Panc1 (cell line): ENCODE measurements at regions not wholly inside any gene's neighbourhood (a gene's known extent, or its start where the extent isn't known, plus 50 kb on each side); places are given as distances from the start of the nearest gene placed in this dataset.

ENCODE experiments used
- ATAC-seq: fragments of 200-7000 bp; cut with Tn5 transposase; 2 replicates; pipeline ENCODE4 v1.9.1; 2020; ENCODE audit warnings: mild to moderate bottlenecking, moderate library complexity
- BruUV-seq: library from RNA; stranded (reverse); fragments of 400-500 nt; replicated peaks from 2 replicates; lab custom pipeline; 2021; lab: Mats Ljungman, UMichigan
- CTCF ChIA-PET: fragments of 300-600 bp; sonication (Branson Sonifier 250); formaldehyde crosslinking; loops from one replicate; lab custom pipeline; 2022; ENCODE audit warnings: antibody characterized with exemption; lab: Charles Lee
- POLR2A ChIA-PET: fragments of 300-600 bp; sonication (Branson Sonifier 250); formaldehyde crosslinking; loops from one replicate; lab custom pipeline; 2022; ENCODE audit warnings: antibody characterized with exemption; lab: Charles Lee
- DNase-seq: peaks from one replicate; pipeline ENCODE4 v3.0.0-alpha.2; 2010; ENCODE audit warnings: low read depth, low spot score
- H3K27ac ChIP-seq: 2 replicates; pipeline ENCODE4 v1.5.1; 2011; ENCODE audit warnings: mild to moderate bottlenecking, low read length, inconsistent platforms
- H3K27me3 ChIP-seq: fragments of 200-500 bp; sonication (Bioruptor generic); 2 replicates; pipeline ENCODE4 v1.6.0; 2014; ENCODE audit warnings: low read length, inconsistent platforms; ENCODE audit not compliant: control insufficient read depth, insufficient read depth
- H3K36me3 ChIP-seq: fragments of 200-500 bp; sonication (Bioruptor generic); 2 replicates; pipeline ENCODE4 v1.5.1; 2014; ENCODE audit warnings: inconsistent platforms, mild to moderate bottlenecking, low read length, moderate library complexity; ENCODE audit not compliant: control insufficient read depth, insufficient read depth
- H3K4me1 ChIP-seq: 2 replicates; pipeline ENCODE4 v1.5.1; 2011; ENCODE audit warnings: inconsistent platforms, mild to moderate bottlenecking, low read length, moderate library complexity; ENCODE audit not compliant: control insufficient read depth, insufficient read depth
- H3K4me3 ChIP-seq, 2 experiments: 2 replicates each; pipeline ENCODE4 v1.5.1; 2011 to 2012; ENCODE audit warnings: low read depth in 2 of 2, low read length in 2 of 2, mild to moderate bottlenecking in 2 of 2, inconsistent platforms in 1 of 2, moderate library complexity in 1 of 2
- H3K9me3 ChIP-seq: fragments of 200-500 bp; sonication (Bioruptor generic); 2 replicates; pipeline ENCODE4 v1.5.1; 2014; ENCODE audit warnings: low read depth, mild to moderate bottlenecking, inconsistent platforms, low read length, moderate library complexity; ENCODE audit not compliant: control insufficient read depth, insufficient read depth
- POLR2AphosphoS5 ChIP-seq: IDR thresholded peaks from 2 replicates; pipeline ENCODE4 v1.6.1; 2012; ENCODE audit warnings: mild to moderate bottlenecking, low read depth, low read length, moderate library complexity
- SIN3A ChIP-seq: IDR thresholded peaks from 2 replicates; pipeline ENCODE4 v1.6.1; 2012; ENCODE audit warnings: low read depth, mild to moderate bottlenecking, low read length, moderate library complexity, borderline replicate concordance; ENCODE audit not compliant: insufficient read depth
- TCF7L2 ChIP-seq: IDR thresholded peaks from 2 replicates; pipeline ENCODE4 v1.6.1; 2011; ENCODE audit warnings: mild to moderate bottlenecking, low read depth, low read length, inconsistent platforms
- in situ Hi-C: cut with HindIII; loops from 2 replicates; pipeline ENCODE4 v1.10.0; 2016; ENCODE audit warnings: low sequenced_read_pairs, low pct_unique_long_range_greater_than_20kb
- intact Hi-C: fragments of 100-400 bp; cut with micrococcal nuclease; formaldehyde crosslinking; loops from one replicate; pipeline ENCODE4 v1.10.0; 2022; ENCODE audit not compliant: unreplicated experiment
- TF ChIP-seq, protein P1 (sequence below): fragments of 450-650 bp; IDR thresholded peaks from 2 replicates; pipeline ENCODE4 v1.5.1; 2017; ENCODE audit warnings: mild to moderate bottlenecking
- TF ChIP-seq, protein P2 (sequence below), 2 experiments: IDR thresholded peaks; 2 replicates each; pipeline ENCODE4 v1.6.1; 2011 to 2012; ENCODE audit warnings: low read depth in 2 of 2, control low read depth in 1 of 2, low read length in 1 of 2, mild to moderate bottlenecking in 1 of 2, moderate library complexity in 1 of 2; ENCODE audit not compliant: insufficient read depth in 1 of 2

DNA sequence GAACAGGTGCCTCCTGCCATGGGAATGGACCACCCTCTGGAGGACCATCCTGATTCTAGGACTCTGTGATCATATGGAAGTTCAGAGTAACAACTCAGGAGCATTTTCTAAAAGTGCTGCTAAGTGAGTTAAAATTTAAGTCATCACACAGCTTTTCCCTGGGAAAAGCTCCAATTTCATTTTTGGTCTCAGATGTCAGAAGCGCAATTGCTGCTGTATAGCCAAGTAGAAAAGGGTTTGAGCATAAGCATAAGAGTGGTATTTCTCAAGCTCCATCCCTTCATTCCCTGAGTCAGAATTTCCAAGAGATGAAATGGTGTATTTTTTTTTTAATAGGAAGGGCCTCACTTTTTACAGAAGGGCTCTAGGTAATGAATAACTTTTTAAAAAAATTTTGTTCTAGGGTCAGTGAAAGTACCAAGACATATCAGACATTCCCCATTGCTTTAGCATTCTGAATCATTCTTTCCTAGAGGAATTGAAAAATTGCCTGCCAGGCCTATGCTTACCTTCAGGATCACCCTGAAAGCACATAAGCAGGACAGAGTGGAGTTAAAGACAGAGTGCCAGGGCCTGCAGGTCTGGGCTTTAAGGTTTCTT lies 564.5 kb upstream of the ISX start:
- no TSS peak for BruUV-seq
- no peak for ATAC-seq

DNA sequence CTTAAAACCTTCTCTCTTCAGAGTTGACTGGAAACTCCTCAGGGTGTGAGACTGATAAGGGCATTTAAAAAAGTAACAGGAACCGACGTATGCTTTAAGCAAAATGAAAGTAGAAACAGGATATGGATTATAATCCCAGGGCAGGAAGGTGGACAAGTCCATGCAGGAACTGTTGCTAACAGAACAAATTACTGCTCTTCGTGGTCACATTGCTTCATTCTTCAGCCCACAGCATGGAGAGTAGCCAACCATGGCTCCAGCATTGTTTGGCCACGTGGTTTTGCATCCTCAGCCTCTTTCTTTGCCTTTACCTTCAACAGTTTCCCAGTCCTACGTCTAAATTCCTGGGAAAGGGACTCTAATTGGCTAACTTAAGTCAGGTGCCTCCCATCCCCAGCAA lies 563.1 kb upstream of the ISX start:
- CTCF ChIA-PET = no interaction called here
- intact Hi-C loops = no loop called here
- ATAC-seq (no peak), DNase-seq (no peak)
- Histone ChIP-seq H3K9me3 (no peaks in the 10 kb centered on the region), H3K4me3 (no peak overlapping the region), H3K27me3 (no peaks in the 10 kb centered on the region), H3K27ac (no peak overlapping the region), H3K36me3 (no peaks in the 10 kb centered on the region), H3K4me1 (no peaks in the 10 kb centered on the region)
- BruUV-seq = no TSS peak
- in situ Hi-C loops = no loop called here
- POLR2A ChIA-PET = no interaction called here
- TF ChIP-seq, protein P1, sequence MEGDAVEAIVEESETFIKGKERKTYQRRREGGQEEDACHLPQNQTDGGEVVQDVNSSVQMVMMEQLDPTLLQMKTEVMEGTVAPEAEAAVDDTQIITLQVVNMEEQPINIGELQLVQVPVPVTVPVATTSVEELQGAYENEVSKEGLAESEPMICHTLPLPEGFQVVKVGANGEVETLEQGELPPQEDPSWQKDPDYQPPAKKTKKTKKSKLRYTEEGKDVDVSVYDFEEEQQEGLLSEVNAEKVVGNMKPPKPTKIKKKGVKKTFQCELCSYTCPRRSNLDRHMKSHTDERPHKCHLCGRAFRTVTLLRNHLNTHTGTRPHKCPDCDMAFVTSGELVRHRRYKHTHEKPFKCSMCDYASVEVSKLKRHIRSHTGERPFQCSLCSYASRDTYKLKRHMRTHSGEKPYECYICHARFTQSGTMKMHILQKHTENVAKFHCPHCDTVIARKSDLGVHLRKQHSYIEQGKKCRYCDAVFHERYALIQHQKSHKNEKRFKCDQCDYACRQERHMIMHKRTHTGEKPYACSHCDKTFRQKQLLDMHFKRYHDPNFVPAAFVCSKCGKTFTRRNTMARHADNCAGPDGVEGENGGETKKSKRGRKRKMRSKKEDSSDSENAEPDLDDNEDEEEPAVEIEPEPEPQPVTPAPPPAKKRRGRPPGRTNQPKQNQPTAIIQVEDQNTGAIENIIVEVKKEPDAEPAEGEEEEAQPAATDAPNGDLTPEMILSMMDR = no peak
- TF ChIP-seq TCF7L2 (no peak), POLR2AphosphoS5 (no peak), SIN3A (no peak)
- TF ChIP-seq, protein P2, sequence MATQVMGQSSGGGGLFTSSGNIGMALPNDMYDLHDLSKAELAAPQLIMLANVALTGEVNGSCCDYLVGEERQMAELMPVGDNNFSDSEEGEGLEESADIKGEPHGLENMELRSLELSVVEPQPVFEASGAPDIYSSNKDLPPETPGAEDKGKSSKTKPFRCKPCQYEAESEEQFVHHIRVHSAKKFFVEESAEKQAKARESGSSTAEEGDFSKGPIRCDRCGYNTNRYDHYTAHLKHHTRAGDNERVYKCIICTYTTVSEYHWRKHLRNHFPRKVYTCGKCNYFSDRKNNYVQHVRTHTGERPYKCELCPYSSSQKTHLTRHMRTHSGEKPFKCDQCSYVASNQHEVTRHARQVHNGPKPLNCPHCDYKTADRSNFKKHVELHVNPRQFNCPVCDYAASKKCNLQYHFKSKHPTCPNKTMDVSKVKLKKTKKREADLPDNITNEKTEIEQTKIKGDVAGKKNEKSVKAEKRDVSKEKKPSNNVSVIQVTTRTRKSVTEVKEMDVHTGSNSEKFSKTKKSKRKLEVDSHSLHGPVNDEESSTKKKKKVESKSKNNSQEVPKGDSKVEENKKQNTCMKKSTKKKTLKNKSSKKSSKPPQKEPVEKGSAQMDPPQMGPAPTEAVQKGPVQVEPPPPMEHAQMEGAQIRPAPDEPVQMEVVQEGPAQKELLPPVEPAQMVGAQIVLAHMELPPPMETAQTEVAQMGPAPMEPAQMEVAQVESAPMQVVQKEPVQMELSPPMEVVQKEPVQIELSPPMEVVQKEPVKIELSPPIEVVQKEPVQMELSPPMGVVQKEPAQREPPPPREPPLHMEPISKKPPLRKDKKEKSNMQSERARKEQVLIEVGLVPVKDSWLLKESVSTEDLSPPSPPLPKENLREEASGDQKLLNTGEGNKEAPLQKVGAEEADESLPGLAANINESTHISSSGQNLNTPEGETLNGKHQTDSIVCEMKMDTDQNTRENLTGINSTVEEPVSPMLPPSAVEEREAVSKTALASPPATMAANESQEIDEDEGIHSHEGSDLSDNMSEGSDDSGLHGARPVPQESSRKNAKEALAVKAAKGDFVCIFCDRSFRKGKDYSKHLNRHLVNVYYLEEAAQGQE (IDR thresholded peaks at IDR 0.05; ENCODE audit: insufficient read depth in 1 of 2, low read depth in 2 of 2, low read length in 1 of 2) = no peak

More for the DNA sequence above, 564.5 kb upstream of the ISX start:
- ChIA-PET POLR2A (no interaction called here), CTCF (no interaction called here)
- in situ Hi-C loops (no loop called here), intact Hi-C loops (no loop called here)
- no peak for DNase-seq
- H3K36me3 ChIP-seq = no peaks in the 10 kb centered on the region
- no peak overlapping the region for H3K27ac ChIP-seq
- no peaks in the 10 kb centered on the region for H3K4me1 ChIP-seq
- no peaks in the 10 kb centered on the region for H3K27me3 ChIP-seq
- TF ChIP-seq, protein P1 = no peak
- TF ChIP-seq POLR2AphosphoS5 (no peak), SIN3A (no peak), TCF7L2 (no peak)
- TF ChIP-seq, protein P2 (IDR thresholded peaks at IDR 0.05; ENCODE audit: insufficient read depth in 1 of 2, low read depth in 2 of 2, low read length in 1 of 2) = no peak
- no peaks in the 10 kb centered on the region for H3K9me3 ChIP-seq
- no peak overlapping the region for H3K4me3 ChIP-seq
